Stimulated activated CD8-positive, alpha-beta memory T cell treated with anti-CD3 and anti-CD28 coated beads, Interleukin-7, amount 100 ng/mL, for 1 hour (primary cell): ENCODE measurements at regions not wholly inside any gene's neighbourhood (a gene's known extent, or its start where the extent isn't known, plus 50 kb on each side); places are given as distances from the start of the nearest gene placed in this dataset.

Source experiments
- DNase-seq, 2 donors: peaks; one replicate each; pipeline ENCODE4 v3.0.0-alpha.2; 2020; ENCODE audit warnings: low read depth in 2 of 2

DNA sequence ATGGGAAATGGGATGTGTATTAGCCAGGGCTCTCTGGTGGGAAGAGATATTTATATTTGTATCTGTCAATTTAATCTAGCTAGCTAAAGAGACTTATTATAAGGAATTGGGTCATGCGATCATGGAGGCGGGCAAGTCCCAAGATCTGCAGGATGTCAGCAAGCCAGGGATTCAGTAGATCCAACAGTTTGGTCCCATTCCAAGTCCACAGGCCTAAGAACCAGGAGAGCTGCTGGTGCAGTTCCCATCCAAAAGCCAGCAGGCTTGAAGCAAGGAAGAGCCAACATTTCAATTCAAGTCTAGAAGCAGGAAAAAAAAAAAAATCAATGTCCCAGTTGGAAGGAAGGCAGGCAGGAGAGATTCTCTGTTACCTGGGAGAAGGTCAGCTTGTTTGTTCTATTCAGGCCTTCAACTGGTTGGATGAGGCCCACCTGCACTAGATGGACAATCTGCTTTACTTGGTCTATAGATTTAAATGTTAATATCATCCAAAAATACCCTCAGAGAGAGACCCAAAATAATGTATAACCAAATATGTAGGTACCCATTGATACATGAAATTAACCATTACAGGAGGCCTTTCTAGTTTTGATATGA is 60.7 kb upstream of the BCAT1 start:
- no peak for DNase-seq

DNA sequence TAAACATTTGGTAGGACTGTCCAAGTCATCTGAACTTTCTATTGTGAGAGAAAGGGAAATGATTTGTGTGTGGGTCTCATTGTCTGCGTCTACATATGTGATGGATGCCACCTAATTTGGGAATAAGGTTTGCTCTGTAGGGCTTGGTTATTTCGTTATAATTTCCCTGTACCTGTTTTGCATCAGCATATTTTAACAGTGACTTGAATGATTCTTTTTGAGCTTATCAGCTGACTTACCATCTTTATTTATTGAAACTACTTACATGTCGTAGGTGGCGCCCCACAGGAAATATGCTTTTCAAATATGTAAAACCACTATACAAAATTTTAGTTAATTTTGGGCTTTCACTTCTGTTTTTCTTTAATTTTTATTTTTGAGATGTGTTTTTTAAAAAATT is 56.5 kb upstream of the BCAT1 start:
- no peak for DNase-seq

DNA sequence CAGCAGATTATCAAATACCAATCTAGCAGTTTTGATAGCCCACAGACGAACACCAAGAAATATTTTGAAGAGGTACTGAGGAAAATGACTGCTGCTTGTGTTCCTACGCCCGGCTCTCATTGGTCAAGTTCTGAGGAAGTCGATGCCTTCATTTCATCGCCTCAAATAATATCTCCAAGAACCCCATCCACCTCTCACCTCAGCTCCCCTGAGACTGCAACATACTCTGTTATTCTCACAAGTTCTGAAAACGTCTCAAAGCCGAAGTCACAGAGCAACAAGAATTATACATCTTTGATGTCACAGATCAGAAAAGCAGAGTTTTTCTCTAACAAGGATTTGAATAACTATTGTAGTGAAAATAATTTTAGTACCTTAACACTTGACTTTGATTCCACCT is 55.5 kb upstream of the BCAT1 start:
- DNase-seq: no peak

DNA sequence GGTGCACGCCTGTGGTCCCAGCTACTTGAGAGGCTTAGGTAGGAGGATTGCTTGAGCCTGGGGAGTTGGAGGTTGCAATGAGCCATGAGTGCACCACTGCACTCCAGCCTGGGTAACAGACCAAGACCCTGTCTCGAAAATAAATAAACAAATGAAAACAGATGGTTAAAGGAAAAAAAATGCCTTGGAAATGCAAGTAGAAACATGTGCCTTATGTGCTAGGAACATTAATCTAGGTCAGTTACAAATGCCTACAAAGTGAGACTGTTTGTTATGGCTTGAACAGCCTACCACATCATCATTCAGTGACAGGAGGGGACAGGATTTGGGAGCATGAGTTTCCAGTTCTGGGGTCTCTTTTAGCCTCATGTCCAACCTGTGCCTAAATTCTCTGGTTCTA is 52.4 kb upstream of the BCAT1 start:
- DNase-seq: no peak
